ENCODE measurements at regions not wholly inside any gene's neighbourhood (a gene's known extent, or its start where the extent isn't known, plus 50 kb on each side); places are given as distances from the start of the nearest gene placed in this dataset.
"Not testable (repeated sequence)": the region's sequence is repeated elsewhere in the genome, so short reads cannot be mapped to it uniquely, and the experiment has no call there.

- TF ChIP-seq CTCF (IDR thresholded peaks at IDR 0.05); REST (IDR thresholded peaks at IDR 0.05; ENCODE audit: insufficient read depth in 1 of 2, low read depth in 2 of 2, low read length in 1 of 2): not testable (repeated sequence)
Measured at GRCh38 chr16:31983666-31984065, 110.1 kb downstream of the ZNF267 start.
